HG03025 (cell line): ENCODE measurements at regions not wholly inside any gene's neighbourhood (a gene's known extent, or its start where the extent isn't known, plus 50 kb on each side); places are given as distances from the start of the nearest gene placed in this dataset.

ENCODE experiments used
- ATAC-seq: cut with Tn5 transposase; IDR thresholded peaks from one replicate; pipeline ENCODE4 v1.9.1; 2021; ENCODE audit warnings: mild to moderate bottlenecking, moderate library complexity; ENCODE audit not compliant: unreplicated experiment, low FRiP score

- ATAC-seq, result no peak
Observed at GRCh38 chr12:19967431-19967830, 400.9 kb upstream of the PDE3A start.

GRCh38 chr12:19970116-19970515 is 398.2 kb upstream of the PDE3A start:
- no peak for ATAC-seq

GRCh38 chr12:19970821-19971220 is 397.5 kb upstream of the PDE3A start:
- ATAC-seq, result no peak

GRCh38 chr12:19971361-19972280 is 396.7 kb upstream of the PDE3A start:
- ATAC-seq, result no peak

- no peak for ATAC-seq
Observed at GRCh38 chr12:19972325-19973288, 395.7 kb upstream of the PDE3A start.

GRCh38 chr12:19978193-19978592 is 390.1 kb upstream of the PDE3A start:
- no peak for ATAC-seq

GRCh38 chr12:19979584-19979983 is 388.8 kb upstream of the PDE3A start:
- no peak for ATAC-seq

- no peak for ATAC-seq
Observed at GRCh38 chr12:19981944-19982343, 386.4 kb upstream of the PDE3A start.

- ATAC-seq, result no peak
Observed at GRCh38 chr12:19988001-19988400, 380.3 kb upstream of the PDE3A start.

- ATAC-seq, result no peak
Observed at GRCh38 chr12:19988459-19988873, 379.9 kb upstream of the PDE3A start.

- ATAC-seq, result no peak
Observed at GRCh38 chr12:19988948-19989347, 379.4 kb upstream of the PDE3A start.

- ATAC-seq, result no peak
Observed at GRCh38 chr12:19991146-19991545, 377.2 kb upstream of the PDE3A start.

GRCh38 chr12:19992311-19992710 is 376.0 kb upstream of the PDE3A start:
- ATAC-seq, result no peak

- ATAC-seq, result no peak
Observed at GRCh38 chr12:19994968-19995367, 373.4 kb upstream of the PDE3A start.

- ATAC-seq, result no peak
Observed at GRCh38 chr12:19997656-19998400, 370.5 kb upstream of the PDE3A start.

GRCh38 chr12:19998411-19998810 is 369.9 kb upstream of the PDE3A start:
- ATAC-seq, result no peak

GRCh38 chr12:19998961-19999804 is 369.2 kb upstream of the PDE3A start:
- ATAC-seq, result no peak

GRCh38 chr12:19999805-20000138 is 368.6 kb upstream of the PDE3A start:
- no peak for ATAC-seq

- ATAC-seq, result no peak
Observed at GRCh38 chr12:20000229-20000849, 368.0 kb upstream of the PDE3A start.
